ENCODE measurements at regions not wholly inside any gene's neighbourhood (a gene's known extent, or its start where the extent isn't known, plus 50 kb on each side); places are given as distances from the start of the nearest gene placed in this dataset.

DNA sequence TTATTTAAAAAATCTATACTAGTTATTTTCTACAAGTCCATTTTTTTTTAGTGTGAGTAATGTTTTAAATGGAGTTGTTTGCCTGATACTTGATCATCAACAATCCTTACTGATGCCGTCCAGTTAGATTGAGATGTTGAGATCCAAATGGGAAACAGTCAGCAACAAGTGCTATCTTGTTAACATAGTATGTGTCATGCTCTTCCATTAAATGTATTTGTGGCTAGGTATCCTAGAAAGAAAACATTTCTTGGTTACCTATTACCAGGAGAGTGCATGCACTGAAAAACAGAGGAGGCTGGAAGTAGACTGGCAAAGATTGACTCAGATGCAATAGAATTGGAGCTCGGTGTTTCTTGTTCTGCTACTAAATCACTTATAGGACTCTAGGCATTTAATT, 123.4 kb upstream of the MAN2A1 start:
- TF ChIP-seq, protein P1, sequence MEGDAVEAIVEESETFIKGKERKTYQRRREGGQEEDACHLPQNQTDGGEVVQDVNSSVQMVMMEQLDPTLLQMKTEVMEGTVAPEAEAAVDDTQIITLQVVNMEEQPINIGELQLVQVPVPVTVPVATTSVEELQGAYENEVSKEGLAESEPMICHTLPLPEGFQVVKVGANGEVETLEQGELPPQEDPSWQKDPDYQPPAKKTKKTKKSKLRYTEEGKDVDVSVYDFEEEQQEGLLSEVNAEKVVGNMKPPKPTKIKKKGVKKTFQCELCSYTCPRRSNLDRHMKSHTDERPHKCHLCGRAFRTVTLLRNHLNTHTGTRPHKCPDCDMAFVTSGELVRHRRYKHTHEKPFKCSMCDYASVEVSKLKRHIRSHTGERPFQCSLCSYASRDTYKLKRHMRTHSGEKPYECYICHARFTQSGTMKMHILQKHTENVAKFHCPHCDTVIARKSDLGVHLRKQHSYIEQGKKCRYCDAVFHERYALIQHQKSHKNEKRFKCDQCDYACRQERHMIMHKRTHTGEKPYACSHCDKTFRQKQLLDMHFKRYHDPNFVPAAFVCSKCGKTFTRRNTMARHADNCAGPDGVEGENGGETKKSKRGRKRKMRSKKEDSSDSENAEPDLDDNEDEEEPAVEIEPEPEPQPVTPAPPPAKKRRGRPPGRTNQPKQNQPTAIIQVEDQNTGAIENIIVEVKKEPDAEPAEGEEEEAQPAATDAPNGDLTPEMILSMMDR (conservative IDR thresholded peaks at IDR 0.05): no peak
- no peak for TF ChIP-seq ZFX (IDR thresholded peaks at IDR 0.05)
